GM12878 (cell line): ENCODE measurements at regions not wholly inside any gene's neighbourhood (a gene's known extent, or its start where the extent isn't known, plus 50 kb on each side); places are given as distances from the start of the nearest gene placed in this dataset.

Source experiments
- ATAC-seq: fragments of 200-7000 bp; cut with Tn5 transposase; 3 replicates; pipeline ENCODE4 v1.9.1; 2020; ENCODE audit warnings: mild to moderate bottlenecking, moderate library complexity
- BruUV-seq: library from RNA; stranded (reverse); fragments of 400-500 nt; replicated peaks from 2 replicates; lab custom pipeline; 2021; lab: Mats Ljungman, UMichigan
- CTCF ChIA-PET: fragments of 300-600 bp; sonication (Branson Sonifier 250); formaldehyde crosslinking; extraction: SDS; loops from one replicate; lab custom pipeline; 2021; ENCODE audit warnings: inconsistent platforms; lab: Yijun Ruan, JAX
- POLR2A ChIA-PET: fragments of 350-600 bp; formaldehyde crosslinking; extraction: SDS; loops from one replicate; lab custom pipeline; 2021; ENCODE audit warnings: inconsistent platforms; lab: Charles Lee
- RAD21 ChIA-PET: fragments of 300-600 bp; sonication (Branson Sonifier 250); formaldehyde crosslinking; loops from one replicate; lab custom pipeline; 2023; ENCODE audit warnings: antibody characterized with exemption; ENCODE audit not compliant: unreplicated experiment; lab: Charles Lee
- SMC1A ChIA-PET: fragments of 300-600 bp; sonication (Branson Sonifier 250); formaldehyde crosslinking; loops from one replicate; lab custom pipeline; 2023; ENCODE audit not compliant: unreplicated experiment, uncharacterized antibody; lab: Charles Lee
- DNase-seq: peaks from one replicate; pipeline ENCODE4 v3.0.0-alpha.2; 2011; ENCODE audit warnings: low read depth, low spot score
- FAIRE-seq: peaks from 3 replicates; lab custom pipeline; 2011; peaks lifted over from hg19 to GRCh38; lab: Jason Lieb, UNC
- H2AFZ ChIP-seq: 2 replicates; pipeline ENCODE4 v1.6.0; 2011; ENCODE audit warnings: low read depth, low read length, control low read depth; ENCODE audit not compliant: control insufficient read depth
- H3K27ac ChIP-seq: 2 replicates; pipeline ENCODE4 v1.5.1; 2011; ENCODE audit warnings: control low read depth; ENCODE audit not compliant: control insufficient read depth, insufficient read depth
- H3K27me3 ChIP-seq, 2 experiments: replicated peaks in 1 of 2; 2 replicates each; pipeline versions ENCODE4 v1.6.0 to v1.6.1; 2011; ENCODE audit warnings: low read length in 1 of 2; ENCODE audit not compliant: control insufficient read depth in 2 of 2, insufficient read depth in 2 of 2
- H3K36me3 ChIP-seq, 2 experiments: 2 replicates each; pipeline ENCODE4 v1.5.1; 2011; ENCODE audit warnings: low read length in 1 of 2; ENCODE audit not compliant: control insufficient read depth in 2 of 2, insufficient read depth in 2 of 2
- H3K4me1 ChIP-seq: 2 replicates; pipeline ENCODE4 v1.6.1; 2011; ENCODE audit warnings: mild to moderate bottlenecking, low read length, moderate library complexity, mixed read lengths; ENCODE audit not compliant: control insufficient read depth, insufficient read depth
- H3K4me2 ChIP-seq: 2 replicates; pipeline ENCODE4 v1.6.0; 2011; ENCODE audit warnings: control low read depth; ENCODE audit not compliant: control insufficient read depth, insufficient read depth
- H3K4me3 ChIP-seq: fragments of 200-600 bp; sonication (generic); 2 replicates; pipeline ENCODE4 v1.5.1; 2016
- H3K79me2 ChIP-seq: 2 replicates; pipeline ENCODE4 v1.6.0; 2011; ENCODE audit warnings: low read length; ENCODE audit not compliant: control insufficient read depth, insufficient read depth
- H3K9ac ChIP-seq: 2 replicates; pipeline ENCODE4 v1.8.0; 2011; ENCODE audit warnings: low read length, control low read depth, mixed read lengths; ENCODE audit not compliant: control insufficient read depth, insufficient read depth
- H3K9me3 ChIP-seq: replicated peaks from 3 replicates; pipeline ENCODE4 v1.5.1; 2011; ENCODE audit warnings: mild to moderate bottlenecking, low read length; ENCODE audit not compliant: control insufficient read depth, insufficient read depth
- H4K20me1 ChIP-seq: 2 replicates; pipeline ENCODE4 v1.6.0; 2011; ENCODE audit not compliant: control insufficient read depth, insufficient read depth
- IKZF1 ChIP-seq: fragments of 450-650 bp; conservative IDR thresholded peaks from 2 replicates; pipeline ENCODE4 v1.6.1; 2017; ENCODE audit warnings: antibody characterized with exemption, mild to moderate bottlenecking
- KLF5 ChIP-seq: fragments of 450-650 bp; IDR thresholded peaks from 2 replicates; pipeline ENCODE4 v1.6.1; 2014; ENCODE audit warnings: mild to moderate bottlenecking; ENCODE audit not compliant: partially characterized antibody
- NR2C2 ChIP-seq: IDR thresholded peaks from 2 replicates; pipeline ENCODE4 v1.6.1; 2011; ENCODE audit warnings: borderline replicate concordance, low read depth; ENCODE audit not compliant: control insufficient read depth, insufficient read length
- RB1 ChIP-seq: fragments of 450-650 bp; formaldehyde crosslinking; IDR thresholded peaks from 2 replicates; pipeline ENCODE4 v1.6.1; 2017; ENCODE audit warnings: mild to moderate bottlenecking, borderline replicate concordance
- RELA ChIP-seq: fragments of 450-650 bp; IDR thresholded peaks from 2 replicates; pipeline ENCODE4 v1.8.0; 2014; ENCODE audit warnings: borderline replicate concordance; ENCODE audit not compliant: partially characterized antibody
- SREBF1 ChIP-seq: IDR thresholded peaks from 2 replicates; pipeline ENCODE4 v1.6.1; 2012; ENCODE audit warnings: mild to moderate bottlenecking, low read length
- TCF12 ChIP-seq: IDR thresholded peaks from 2 replicates; pipeline ENCODE4 v1.6.1; 2011; ENCODE audit warnings: low read depth, mild to moderate bottlenecking, low read length
- ZNF384 ChIP-seq: IDR thresholded peaks from 2 replicates; pipeline ENCODE4 v1.6.1; 2012; ENCODE audit warnings: low read depth, mild to moderate bottlenecking, low read length, improper control_type of control experiment, borderline replicate concordance
- ZNF622 ChIP-seq: fragments of 450-650 bp; IDR thresholded peaks from 2 replicates; pipeline ENCODE4 v1.6.1; 2017; ENCODE audit warnings: mild to moderate bottlenecking, inconsistent platforms
- WGBS: methylation state at CpG from one replicate; pipeline ENCODE4 v1.1.6; 2016; ENCODE audit warnings: low lambda C conversion rate; ENCODE audit not compliant: insufficient replicate concordance, insufficient coverage; ENCODE audit errors: missing lambda C conversion rate; 5-methylcytosine and 5-hydroxymethylcytosine counted together
- in situ Hi-C: fragments of 300-500 bp; cut with MboI; formaldehyde crosslinking; loops from 9 replicates; pipeline ENCODE4 v1.14.3; 2018; ENCODE audit warnings: mixed read lengths
- intact Hi-C: fragments of 100-400 bp; cut with micrococcal nuclease; formaldehyde crosslinking; loops from one replicate; pipeline ENCODE4 v1.14.2; 2022; ENCODE audit not compliant: unreplicated experiment
- TF ChIP-seq, protein P1 (sequence below): IDR thresholded peaks from 2 replicates; pipeline ENCODE4 v1.6.1; 2012; ENCODE audit warnings: low read depth, low read length, improper control_type of control experiment
- TF ChIP-seq, protein P2 (sequence below): fragments of 450-650 bp; IDR thresholded peaks from 2 replicates; pipeline ENCODE4 v1.6.1; 2017; ENCODE audit warnings: mild to moderate bottlenecking, low read depth, inconsistent platforms; ENCODE audit not compliant: poor library complexity, severe bottlenecking
- TF ChIP-seq, protein P3 (sequence below), 3 experiments: IDR thresholded peaks in 2 of 3; conservative IDR thresholded peaks in 1 of 3; 2 replicates each; pipeline ENCODE4 v1.5.1; 2011; ENCODE audit warnings: low read depth in 3 of 3, low read length in 3 of 3, mild to moderate bottlenecking in 3 of 3, control low read depth in 2 of 3, moderate library complexity in 2 of 3, inconsistent platforms in 1 of 3, mixed read lengths in 1 of 3; ENCODE audit not compliant: control insufficient read depth in 2 of 3, insufficient read depth in 1 of 3; ENCODE audit errors: extremely low read depth in 1 of 3
- TF ChIP-seq, protein P4 (sequence below): fragments of 150-350 bp; IDR thresholded peaks from 2 replicates; pipeline ENCODE4 v1.6.1; 2016; ENCODE audit warnings: low read depth, low read length
- TF ChIP-seq, protein P5 (sequence below): fragments of 450-650 bp; IDR thresholded peaks from 2 replicates; pipeline ENCODE4 v1.6.1; 2018; ENCODE audit warnings: mild to moderate bottlenecking, low read depth, moderate library complexity; ENCODE audit not compliant: partially characterized antibody

DNA sequence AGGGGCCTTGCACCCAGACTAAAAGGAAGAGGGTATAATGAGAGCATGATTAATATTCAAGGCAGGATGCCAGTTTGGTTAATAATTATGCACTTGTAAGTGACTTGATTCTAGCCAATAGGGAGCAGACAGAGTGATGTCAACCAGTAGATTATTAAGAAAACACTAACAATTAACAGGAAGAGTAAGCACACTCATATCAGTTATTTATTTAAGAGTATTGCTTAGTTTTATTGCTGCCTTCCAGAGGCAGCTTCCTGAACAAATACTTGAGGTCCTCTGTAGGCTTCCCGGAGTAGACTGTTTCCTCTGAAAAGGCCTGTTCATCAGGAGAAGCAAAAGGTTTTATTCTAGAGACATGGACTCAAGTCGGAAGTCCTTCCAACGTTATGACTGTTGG, 129.1 kb upstream of the AFF2 start:
- intact Hi-C loops (no loop called here), in situ Hi-C loops (no loop called here)
- Histone ChIP-seq H3K4me3 (no peak overlapping the region), H3K79me2 (no peaks in the 10 kb centered on the region), H2AFZ (no peak overlapping the region), H3K4me2 (no peak overlapping the region), H4K20me1 (no peaks in the 10 kb centered on the region), H3K9me3 (no peaks in the 10 kb centered on the region), H3K9ac (no peak overlapping the region), H3K27ac (no peak overlapping the region), H3K4me1 (no peaks in the 10 kb centered on the region), H3K36me3 (no peaks in the 10 kb centered on the region), H3K27me3 (no peaks in the 10 kb centered on the region)
- SMC1A ChIA-PET, result interaction anchor here (0.7 to 0.9 kb wide), 2 partner anchors 14 to 19 kb away, joined by 3 read pairs; no protein-coding TSS in a partner anchor
- BruUV-seq, result no TSS peak
- CTCF ChIA-PET, result no interaction called here
- ATAC-seq (no peak), FAIRE-seq (no peak), DNase-seq (no peak)
- POLR2A ChIA-PET, result no interaction called here
- RAD21 ChIA-PET, result interaction anchor here (0.6 to 1.0 kb wide), 2 partner anchors 170 to 232 kb away, joined by 3 read pairs; no protein-coding TSS in a partner anchor
- 21% methylated on average over 3 of the region's 3 CpGs for WGBS
- no peak for TF ChIP-seq SREBF1
- TF ChIP-seq, protein P1, sequence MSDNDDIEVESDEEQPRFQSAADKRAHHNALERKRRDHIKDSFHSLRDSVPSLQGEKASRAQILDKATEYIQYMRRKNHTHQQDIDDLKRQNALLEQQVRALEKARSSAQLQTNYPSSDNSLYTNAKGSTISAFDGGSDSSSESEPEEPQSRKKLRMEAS, result no peak
- TF ChIP-seq, protein P2, sequence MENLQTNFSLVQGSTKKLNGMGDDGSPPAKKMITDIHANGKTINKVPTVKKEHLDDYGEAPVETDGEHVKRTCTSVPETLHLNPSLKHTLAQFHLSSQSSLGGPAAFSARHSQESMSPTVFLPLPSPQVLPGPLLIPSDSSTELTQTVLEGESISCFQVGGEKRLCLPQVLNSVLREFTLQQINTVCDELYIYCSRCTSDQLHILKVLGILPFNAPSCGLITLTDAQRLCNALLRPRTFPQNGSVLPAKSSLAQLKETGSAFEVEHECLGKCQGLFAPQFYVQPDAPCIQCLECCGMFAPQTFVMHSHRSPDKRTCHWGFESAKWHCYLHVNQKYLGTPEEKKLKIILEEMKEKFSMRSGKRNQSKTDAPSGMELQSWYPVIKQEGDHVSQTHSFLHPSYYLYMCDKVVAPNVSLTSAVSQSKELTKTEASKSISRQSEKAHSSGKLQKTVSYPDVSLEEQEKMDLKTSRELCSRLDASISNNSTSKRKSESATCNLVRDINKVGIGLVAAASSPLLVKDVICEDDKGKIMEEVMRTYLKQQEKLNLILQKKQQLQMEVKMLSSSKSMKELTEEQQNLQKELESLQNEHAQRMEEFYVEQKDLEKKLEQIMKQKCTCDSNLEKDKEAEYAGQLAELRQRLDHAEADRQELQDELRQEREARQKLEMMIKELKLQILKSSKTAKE, result no peak
- TF ChIP-seq KLF5, result no peak
- TF ChIP-seq, protein P3, sequence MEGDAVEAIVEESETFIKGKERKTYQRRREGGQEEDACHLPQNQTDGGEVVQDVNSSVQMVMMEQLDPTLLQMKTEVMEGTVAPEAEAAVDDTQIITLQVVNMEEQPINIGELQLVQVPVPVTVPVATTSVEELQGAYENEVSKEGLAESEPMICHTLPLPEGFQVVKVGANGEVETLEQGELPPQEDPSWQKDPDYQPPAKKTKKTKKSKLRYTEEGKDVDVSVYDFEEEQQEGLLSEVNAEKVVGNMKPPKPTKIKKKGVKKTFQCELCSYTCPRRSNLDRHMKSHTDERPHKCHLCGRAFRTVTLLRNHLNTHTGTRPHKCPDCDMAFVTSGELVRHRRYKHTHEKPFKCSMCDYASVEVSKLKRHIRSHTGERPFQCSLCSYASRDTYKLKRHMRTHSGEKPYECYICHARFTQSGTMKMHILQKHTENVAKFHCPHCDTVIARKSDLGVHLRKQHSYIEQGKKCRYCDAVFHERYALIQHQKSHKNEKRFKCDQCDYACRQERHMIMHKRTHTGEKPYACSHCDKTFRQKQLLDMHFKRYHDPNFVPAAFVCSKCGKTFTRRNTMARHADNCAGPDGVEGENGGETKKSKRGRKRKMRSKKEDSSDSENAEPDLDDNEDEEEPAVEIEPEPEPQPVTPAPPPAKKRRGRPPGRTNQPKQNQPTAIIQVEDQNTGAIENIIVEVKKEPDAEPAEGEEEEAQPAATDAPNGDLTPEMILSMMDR (IDR thresholded peaks at IDR 0.05 in 2 of 3, conservative IDR thresholded peaks at IDR 0.05 in 1 of 3; ENCODE audit: control insufficient read depth in 2 of 3, extremely low read depth in 1 of 3, insufficient read depth in 1 of 3, low read depth in 3 of 3, low read length in 3 of 3), result no peak
- TF ChIP-seq TCF12, result no peak
- TF ChIP-seq, protein P4, sequence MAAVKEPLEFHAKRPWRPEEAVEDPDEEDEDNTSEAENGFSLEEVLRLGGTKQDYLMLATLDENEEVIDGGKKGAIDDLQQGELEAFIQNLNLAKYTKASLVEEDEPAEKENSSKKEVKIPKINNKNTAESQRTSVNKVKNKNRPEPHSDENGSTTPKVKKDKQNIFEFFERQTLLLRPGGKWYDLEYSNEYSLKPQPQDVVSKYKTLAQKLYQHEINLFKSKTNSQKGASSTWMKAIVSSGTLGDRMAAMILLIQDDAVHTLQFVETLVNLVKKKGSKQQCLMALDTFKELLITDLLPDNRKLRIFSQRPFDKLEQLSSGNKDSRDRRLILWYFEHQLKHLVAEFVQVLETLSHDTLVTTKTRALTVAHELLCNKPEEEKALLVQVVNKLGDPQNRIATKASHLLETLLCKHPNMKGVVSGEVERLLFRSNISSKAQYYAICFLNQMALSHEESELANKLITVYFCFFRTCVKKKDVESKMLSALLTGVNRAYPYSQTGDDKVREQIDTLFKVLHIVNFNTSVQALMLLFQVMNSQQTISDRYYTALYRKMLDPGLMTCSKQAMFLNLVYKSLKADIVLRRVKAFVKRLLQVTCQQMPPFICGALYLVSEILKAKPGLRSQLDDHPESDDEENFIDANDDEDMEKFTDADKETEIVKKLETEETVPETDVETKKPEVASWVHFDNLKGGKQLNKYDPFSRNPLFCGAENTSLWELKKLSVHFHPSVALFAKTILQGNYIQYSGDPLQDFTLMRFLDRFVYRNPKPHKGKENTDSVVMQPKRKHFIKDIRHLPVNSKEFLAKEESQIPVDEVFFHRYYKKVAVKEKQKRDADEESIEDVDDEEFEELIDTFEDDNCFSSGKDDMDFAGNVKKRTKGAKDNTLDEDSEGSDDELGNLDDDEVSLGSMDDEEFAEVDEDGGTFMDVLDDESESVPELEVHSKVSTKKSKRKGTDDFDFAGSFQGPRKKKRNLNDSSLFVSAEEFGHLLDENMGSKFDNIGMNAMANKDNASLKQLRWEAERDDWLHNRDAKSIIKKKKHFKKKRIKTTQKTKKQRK, result no peak
- TF ChIP-seq RELA, result no peak
- TF ChIP-seq IKZF1, result no peak
- no peak for TF ChIP-seq RB1
- TF ChIP-seq ZNF622, result no peak
- TF ChIP-seq, protein P5, sequence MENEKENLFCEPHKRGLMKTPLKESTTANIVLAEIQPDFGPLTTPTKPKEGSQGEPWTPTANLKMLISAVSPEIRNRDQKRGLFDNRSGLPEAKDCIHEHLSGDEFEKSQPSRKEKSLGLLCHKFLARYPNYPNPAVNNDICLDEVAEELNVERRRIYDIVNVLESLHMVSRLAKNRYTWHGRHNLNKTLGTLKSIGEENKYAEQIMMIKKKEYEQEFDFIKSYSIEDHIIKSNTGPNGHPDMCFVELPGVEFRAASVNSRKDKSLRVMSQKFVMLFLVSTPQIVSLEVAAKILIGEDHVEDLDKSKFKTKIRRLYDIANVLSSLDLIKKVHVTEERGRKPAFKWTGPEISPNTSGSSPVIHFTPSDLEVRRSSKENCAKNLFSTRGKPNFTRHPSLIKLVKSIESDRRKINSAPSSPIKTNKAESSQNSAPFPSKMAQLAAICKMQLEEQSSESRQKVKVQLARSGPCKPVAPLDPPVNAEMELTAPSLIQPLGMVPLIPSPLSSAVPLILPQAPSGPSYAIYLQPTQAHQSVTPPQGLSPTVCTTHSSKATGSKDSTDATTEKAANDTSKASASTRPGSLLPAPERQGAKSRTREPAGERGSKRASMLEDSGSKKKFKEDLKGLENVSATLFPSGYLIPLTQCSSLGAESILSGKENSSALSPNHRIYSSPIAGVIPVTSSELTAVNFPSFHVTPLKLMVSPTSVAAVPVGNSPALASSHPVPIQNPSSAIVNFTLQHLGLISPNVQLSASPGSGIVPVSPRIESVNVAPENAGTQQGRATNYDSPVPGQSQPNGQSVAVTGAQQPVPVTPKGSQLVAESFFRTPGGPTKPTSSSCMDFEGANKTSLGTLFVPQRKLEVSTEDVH, result no peak
- no peak for TF ChIP-seq NR2C2
- no peak for TF ChIP-seq ZNF384
